Activated naive CD4-positive, alpha-beta T cell treated with anti-CD3 and anti-CD28 coated beads for 36 hours (primary cell): ENCODE measurements at regions not wholly inside any gene's neighbourhood (a gene's known extent, or its start where the extent isn't known, plus 50 kb on each side); places are given as distances from the start of the nearest gene placed in this dataset.

ENCODE experiments used
- CTCF ChIA-PET: fragments of 350-600 bp; sonication (Branson Sonifier 250); formaldehyde crosslinking; loops from one replicate; lab custom pipeline; 2021; ENCODE audit warnings: antibody characterized with exemption; lab: Charles Lee
- DNase-seq: peaks from one replicate; pipeline ENCODE4 v3.0.0-alpha.2; 2020
- H3K27ac Mint-ChIP-seq: one replicate; pipeline ENCODE4 v1.8.0; 2021; ENCODE audit warnings: mild to moderate bottlenecking, mixed read lengths
- H3K27me3 Mint-ChIP-seq: one replicate; pipeline ENCODE4 v1.8.0; 2021; ENCODE audit warnings: low read depth, mixed read lengths
- H3K36me3 Mint-ChIP-seq: one replicate; pipeline ENCODE4 v1.8.0; 2021; ENCODE audit warnings: low read depth, mixed read lengths
- H3K4me1 Mint-ChIP-seq: one replicate; pipeline ENCODE4 v1.8.0; 2021; ENCODE audit warnings: low read depth, mixed read lengths
- H3K4me3 Mint-ChIP-seq: one replicate; pipeline ENCODE4 v1.8.0; 2021; ENCODE audit warnings: mild to moderate bottlenecking, moderate library complexity, mixed read lengths
- H3K9me3 Mint-ChIP-seq: one replicate; pipeline ENCODE4 v1.8.0; 2021; ENCODE audit warnings: mixed read lengths
- intact Hi-C: fragments of 100-400 bp; cut with micrococcal nuclease; formaldehyde crosslinking; loops from one replicate; pipeline ENCODE4 v1.15.1; 2023

DNA sequence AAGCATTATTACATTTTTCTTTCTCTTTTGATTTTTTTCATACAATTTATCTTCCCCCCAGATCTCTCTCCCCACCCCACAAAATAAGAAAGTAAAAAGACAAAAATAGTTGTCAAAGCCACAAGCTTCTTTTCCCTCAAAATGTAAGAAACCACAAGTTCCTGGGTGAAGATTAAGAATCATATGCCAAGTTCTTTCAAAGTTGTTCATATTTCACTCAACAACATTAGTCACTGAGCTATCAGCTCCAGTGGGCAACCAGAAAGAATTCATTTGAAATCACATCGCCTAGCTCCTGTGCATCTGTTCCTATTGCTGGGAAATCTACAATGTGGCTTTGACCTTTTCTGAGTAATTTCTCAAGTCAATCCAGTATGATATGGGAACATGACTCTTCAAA lies 681.6 kb upstream of the ARPP21 start:
- CTCF ChIA-PET, result interaction anchor here (0.7 kb wide), 1 partner anchor 10 kb away, joined by 3 read pairs; no protein-coding TSS in a partner anchor
- DNase-seq, result no peak
- Mint-ChIP-seq H3K9me3 (peaks cover 2% of the 10 kb centered on the region), H3K27ac (no peak overlapping the region), H3K36me3 (no peaks in the 10 kb centered on the region), H3K4me1 (no peaks in the 10 kb centered on the region), H3K4me3 (no peak overlapping the region), H3K27me3 (peaks cover 1% of the 10 kb centered on the region)
- intact Hi-C loops, result no loop called here

GRCh38 chr3:34969513-34969912 lies 669.8 kb upstream of the ARPP21 start:
- H3K4me3 Mint-ChIP-seq, result no peak overlapping the region
- CTCF ChIA-PET, result no interaction called here
- H3K27me3 Mint-ChIP-seq, result no peaks in the 10 kb centered on the region
- H3K27ac Mint-ChIP-seq, result no peak overlapping the region
- no peaks in the 10 kb centered on the region for H3K4me1 Mint-ChIP-seq
- intact Hi-C loops, result no loop called here
- H3K36me3 Mint-ChIP-seq, result no peaks in the 10 kb centered on the region
- no peaks in the 10 kb centered on the region for H3K9me3 Mint-ChIP-seq
- no peak for DNase-seq

GRCh38 chr3:34972481-34972880 lies 666.8 kb upstream of the ARPP21 start:
- no peak for DNase-seq
- CTCF ChIA-PET, result no interaction called here
- Mint-ChIP-seq H3K27me3 (no peaks in the 10 kb centered on the region), H3K4me3 (no peak overlapping the region), H3K27ac (no peak overlapping the region), H3K9me3 (peaks cover 11% of the 10 kb centered on the region), H3K4me1 (no peaks in the 10 kb centered on the region), H3K36me3 (no peaks in the 10 kb centered on the region)
- intact Hi-C loops, result no loop called here

DNA sequence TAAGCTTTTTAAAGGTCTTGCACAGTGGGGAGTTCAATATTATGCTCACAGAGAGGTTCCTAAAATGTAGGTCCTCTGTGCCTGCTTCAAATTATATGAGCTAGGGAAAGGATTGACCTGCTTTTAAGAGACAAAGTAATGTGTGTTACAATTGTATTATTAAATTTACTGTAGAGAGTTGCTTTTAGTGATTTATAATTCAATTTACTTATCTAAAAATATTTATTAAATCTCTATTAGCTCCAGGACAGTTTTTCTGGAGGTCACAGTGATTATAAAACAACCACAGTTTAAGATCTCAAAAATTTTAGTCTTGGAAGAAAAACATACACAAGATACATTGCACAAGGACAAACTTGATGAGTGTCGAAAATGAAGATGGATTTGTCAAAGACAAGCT lies 665.7 kb upstream of the ARPP21 start:
- Mint-ChIP-seq H3K36me3 (no peaks in the 10 kb centered on the region), H3K27ac (no peak overlapping the region), H3K4me1 (no peaks in the 10 kb centered on the region), H3K4me3 (no peak overlapping the region), H3K27me3 (no peaks in the 10 kb centered on the region), H3K9me3 (peaks cover 16% of the 10 kb centered on the region)
- no peak for DNase-seq
- intact Hi-C loops, result no loop called here
- CTCF ChIA-PET, result no interaction called here

GRCh38 chr3:34983631-34984030 lies 655.7 kb upstream of the ARPP21 start:
- H3K36me3 Mint-ChIP-seq, result no peaks in the 10 kb centered on the region

GRCh38 chr3:34988296-34988695 lies 651.0 kb upstream of the ARPP21 start:
- Mint-ChIP-seq H3K36me3 (no peaks in the 10 kb centered on the region), H3K27ac (no peak overlapping the region)

More at GRCh38 chr3:34983631-34984030, 655.7 kb upstream of the ARPP21 start:
- intact Hi-C loops, result no loop called here
- CTCF ChIA-PET, result no interaction called here
- H3K9me3 Mint-ChIP-seq, result no peaks in the 10 kb centered on the region
- H3K4me3 Mint-ChIP-seq, result no peak overlapping the region
- no peak for DNase-seq
- no peaks in the 10 kb centered on the region for H3K4me1 Mint-ChIP-seq
- no peaks in the 10 kb centered on the region for H3K27me3 Mint-ChIP-seq
- no peak overlapping the region for H3K27ac Mint-ChIP-seq

GRCh38 chr3:34995796-34996430 lies 643.4 kb upstream of the ARPP21 start:
- no peak for DNase-seq
- Mint-ChIP-seq H3K9me3 (no peaks in the 10 kb centered on the region), H3K36me3 (no peaks in the 10 kb centered on the region), H3K4me1 (no peaks in the 10 kb centered on the region), H3K27ac (no peak overlapping the region), H3K4me3 (no peak overlapping the region), H3K27me3 (no peaks in the 10 kb centered on the region)
- intact Hi-C loops, result no loop called here
- CTCF ChIA-PET, result no interaction called here

More at GRCh38 chr3:34988296-34988695, 651.0 kb upstream of the ARPP21 start:
- H3K27me3 Mint-ChIP-seq, result no peaks in the 10 kb centered on the region
- H3K4me1 Mint-ChIP-seq, result no peaks in the 10 kb centered on the region
- intact Hi-C loops, result no loop called here
- DNase-seq, result no peak
- H3K9me3 Mint-ChIP-seq, result no peaks in the 10 kb centered on the region
- no peak overlapping the region for H3K4me3 Mint-ChIP-seq
- CTCF ChIA-PET, result no interaction called here

DNA sequence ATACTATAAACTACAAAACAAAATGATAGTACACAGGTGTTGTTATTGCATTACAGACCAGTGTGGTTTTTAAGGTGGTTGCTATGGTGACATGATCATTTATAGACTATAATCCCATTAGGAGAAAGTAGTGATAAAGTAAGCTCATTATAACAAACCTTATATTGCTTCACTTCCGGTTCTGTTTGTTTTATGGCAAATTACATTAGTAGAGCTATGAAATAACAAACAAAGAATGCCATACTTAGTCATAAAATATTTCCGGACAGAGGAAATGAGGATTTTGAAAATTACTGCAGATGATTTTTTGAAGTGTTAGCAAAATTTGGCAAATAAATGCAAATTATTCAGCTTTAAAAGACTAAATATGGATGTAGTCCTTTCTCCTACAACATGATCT lies 640.4 kb upstream of the ARPP21 start:
- Mint-ChIP-seq H3K4me1 (no peaks in the 10 kb centered on the region), H3K27ac (no peak overlapping the region), H3K27me3 (no peaks in the 10 kb centered on the region), H3K4me3 (no peak overlapping the region), H3K36me3 (no peaks in the 10 kb centered on the region), H3K9me3 (no peaks in the 10 kb centered on the region)
- intact Hi-C loops, result no loop called here
- DNase-seq, result no peak
- CTCF ChIA-PET, result no interaction called here

GRCh38 chr3:35012214-35012613 lies 627.1 kb upstream of the ARPP21 start:
- no peaks in the 10 kb centered on the region for H3K9me3 Mint-ChIP-seq
- no peak overlapping the region for H3K4me3 Mint-ChIP-seq
- H3K4me1 Mint-ChIP-seq, result no peaks in the 10 kb centered on the region
- CTCF ChIA-PET, result no interaction called here
- no peak overlapping the region for H3K27ac Mint-ChIP-seq
- no peak for DNase-seq
- H3K36me3 Mint-ChIP-seq, result no peaks in the 10 kb centered on the region
- no peaks in the 10 kb centered on the region for H3K27me3 Mint-ChIP-seq
- intact Hi-C loops, result no loop called here

DNA sequence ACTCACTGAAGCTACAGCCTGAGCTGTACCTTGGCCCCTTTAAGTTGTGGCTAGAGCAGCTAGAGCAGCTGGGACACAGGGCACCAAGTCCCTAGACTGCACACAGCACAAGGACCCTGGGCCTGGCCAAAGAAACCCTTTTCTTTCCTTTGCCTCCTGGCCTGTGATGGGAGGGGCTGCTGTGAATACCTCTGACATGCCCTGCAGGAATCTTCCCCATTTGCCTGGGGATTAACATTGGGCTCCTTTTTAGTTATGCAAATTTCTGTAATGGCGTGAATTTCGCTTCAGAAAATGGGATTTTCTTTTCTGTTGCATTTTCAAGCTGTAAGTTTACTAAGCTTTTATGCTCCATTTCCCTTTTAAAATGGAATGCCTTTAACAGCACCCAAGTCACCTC lies 611.2 kb upstream of the ARPP21 start:
- intact Hi-C loops, result no loop called here
- H3K4me1 Mint-ChIP-seq, result no peaks in the 10 kb centered on the region

DNA sequence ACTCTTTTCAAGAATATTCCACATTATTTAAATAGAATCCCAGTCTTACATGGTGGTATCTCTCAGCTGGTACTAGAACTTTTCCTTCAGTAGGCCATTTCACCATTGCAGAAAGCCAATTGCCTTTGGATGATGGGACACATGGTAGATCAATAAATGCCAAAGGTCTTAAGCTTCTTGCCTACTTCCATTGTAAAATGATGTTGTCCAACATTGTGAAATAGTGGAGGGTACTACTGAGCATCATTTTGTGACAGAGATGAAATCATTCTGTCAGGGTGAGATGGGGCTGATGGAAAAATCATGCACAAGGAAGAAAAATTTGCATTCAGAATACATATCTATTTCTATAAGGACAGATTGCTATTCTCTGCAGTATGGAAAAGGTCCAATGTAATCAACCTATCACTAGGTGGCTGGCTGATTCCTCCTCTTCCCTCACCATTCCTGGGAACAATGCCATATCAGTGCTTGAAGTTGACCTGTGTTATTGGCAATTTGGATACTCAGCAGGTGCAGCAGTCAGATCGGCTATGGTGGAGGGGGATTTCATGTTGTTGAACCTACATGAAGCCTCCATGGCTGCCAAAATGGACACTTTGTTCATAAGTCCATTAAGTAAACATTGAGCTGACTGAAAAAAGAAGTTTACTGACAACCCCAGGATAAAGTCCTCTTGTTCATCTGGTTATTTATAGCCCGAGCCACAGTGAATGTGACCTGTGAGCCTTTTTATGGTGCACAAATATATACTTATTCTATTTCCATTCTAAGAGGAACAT lies 596.9 kb upstream of the ARPP21 start:
- Mint-ChIP-seq H3K4me3 (no peak overlapping the region), H3K27ac (no peak overlapping the region), H3K4me1 (no peaks in the 10 kb centered on the region), H3K36me3 (no peaks in the 10 kb centered on the region), H3K27me3 (no peaks in the 10 kb centered on the region), H3K9me3 (no peaks in the 10 kb centered on the region)
- intact Hi-C loops, result no loop called here
- no peak for DNase-seq
- CTCF ChIA-PET, result no interaction called here

More for the DNA sequence above, 611.2 kb upstream of the ARPP21 start:
- H3K9me3 Mint-ChIP-seq, result peaks cover 30% of the 10 kb centered on the region
- peaks cover 2% of the 10 kb centered on the region for H3K36me3 Mint-ChIP-seq
- no peak for DNase-seq
- H3K4me3 Mint-ChIP-seq, result no peak overlapping the region
- no peaks in the 10 kb centered on the region for H3K27me3 Mint-ChIP-seq
- CTCF ChIA-PET, result interaction anchor here (0.7 kb wide), 1 partner anchor 321 kb away, joined by 3 read pairs; no protein-coding TSS in a partner anchor
- H3K27ac Mint-ChIP-seq, result no peak overlapping the region

- H3K4me1 Mint-ChIP-seq, result no peaks in the 10 kb centered on the region
- no peaks in the 10 kb centered on the region for H3K9me3 Mint-ChIP-seq
- H3K27ac Mint-ChIP-seq, result no peak overlapping the region
- H3K4me3 Mint-ChIP-seq, result no peak overlapping the region
- no peak for DNase-seq
- intact Hi-C loops, result no loop called here
- H3K36me3 Mint-ChIP-seq, result no peaks in the 10 kb centered on the region
- CTCF ChIA-PET, result no interaction called here
- no peaks in the 10 kb centered on the region for H3K27me3 Mint-ChIP-seq
Measured at GRCh38 chr3:35043040-35043439, 596.3 kb upstream of the ARPP21 start.

DNA sequence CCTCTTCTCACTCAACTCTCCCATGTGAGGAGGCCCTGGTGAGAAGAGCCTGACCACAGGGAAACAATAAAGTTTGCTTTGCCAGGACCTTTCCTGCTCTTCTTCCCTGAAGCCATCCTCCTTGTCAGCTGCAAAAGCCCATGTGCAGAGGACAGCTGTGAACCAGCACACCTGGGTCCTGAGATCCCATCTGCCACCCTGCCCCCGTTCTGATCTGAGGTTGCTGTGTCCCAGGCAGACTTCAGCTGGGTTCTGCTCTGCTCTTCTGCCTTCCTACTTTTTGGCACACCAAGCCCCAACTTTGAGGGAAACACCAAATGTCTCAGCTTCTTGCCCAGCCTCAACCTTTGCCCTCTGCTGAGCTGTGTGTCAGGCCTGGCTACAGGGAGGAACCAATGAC lies 595.1 kb upstream of the ARPP21 start:
- no peaks in the 10 kb centered on the region for H3K4me1 Mint-ChIP-seq
- no peak for DNase-seq
- no peak overlapping the region for H3K4me3 Mint-ChIP-seq
- CTCF ChIA-PET, result no interaction called here
- no peaks in the 10 kb centered on the region for H3K9me3 Mint-ChIP-seq
- no peaks in the 10 kb centered on the region for H3K27me3 Mint-ChIP-seq
- no peaks in the 10 kb centered on the region for H3K36me3 Mint-ChIP-seq
- no peak overlapping the region for H3K27ac Mint-ChIP-seq
- intact Hi-C loops, result no loop called here
